Activated CD4-positive, alpha-beta T cell treated with anti-CD3 and anti-CD28 coated beads, Interleukin-2, amount 50 U/mL, for 48 hours (primary cell): ENCODE measurements at regions not wholly inside any gene's neighbourhood (a gene's known extent, or its start where the extent isn't known, plus 50 kb on each side); places are given as distances from the start of the nearest gene placed in this dataset.
"Not testable (repeated sequence)": the region's sequence is repeated elsewhere in the genome, so short reads cannot be mapped to it uniquely, and the experiment has no call there.

Experiments
- DNase-seq, 2 experiments: peaks; one replicate each; pipeline ENCODE4 v3.0.0-alpha.2; 2020

GRCh38 chr1:112105557-112105956, 116.1 kb upstream of the KCND3 start:
- DNase-seq = no peak

GRCh38 chr1:112110031-112110430, 120.6 kb upstream of the KCND3 start:
- no peak for DNase-seq

- no peak for DNase-seq
These were observed 122.3 kb upstream of the KCND3 start for GRCh38 chr1:112111734-112112133.

- DNase-seq = no peak
These were observed 125.1 kb upstream of the KCND3 start for GRCh38 chr1:112114540-112114939.

GRCh38 chr1:112126598-112126997, 137.1 kb upstream of the KCND3 start:
- DNase-seq = no peak

GRCh38 chr1:112127606-112128005, 138.1 kb upstream of the KCND3 start:
- DNase-seq = not testable (repeated sequence)

GRCh38 chr1:112133487-112133886, 144.0 kb upstream of the KCND3 start:
- DNase-seq = no peak

- DNase-seq = no peak
These were observed 151.3 kb upstream of the KCND3 start for GRCh38 chr1:112140743-112141142.

GRCh38 chr1:112141301-112141700, 151.8 kb upstream of the KCND3 start:
- no peak for DNase-seq

- DNase-seq = no peak
These were observed 152.5 kb upstream of the KCND3 start for GRCh38 chr1:112141923-112142322.

GRCh38 chr1:112143871-112144441, 154.5 kb upstream of the KCND3 start:
- no peak for DNase-seq

GRCh38 chr1:112144733-112145426, 155.4 kb upstream of the KCND3 start:
- DNase-seq = no peak

GRCh38 chr1:112146201-112146715, 156.8 kb upstream of the KCND3 start:
- no peak for DNase-seq

- DNase-seq = not testable (repeated sequence)
These were observed 170.7 kb upstream of the KCND3 start for GRCh38 chr1:112160214-112160613.

- no peak for DNase-seq
These were observed 175.9 kb upstream of the KCND3 start for GRCh38 chr1:112165375-112165774.

GRCh38 chr1:112169517-112169916, 180.0 kb upstream of the KCND3 start:
- DNase-seq = no peak

- DNase-seq = peak; percentile 5 to 10
These were observed 182.9 kb upstream of the KCND3 start for GRCh38 chr1:112172294-112172882.

- DNase-seq = no peak
These were observed 187.8 kb upstream of the KCND3 start for GRCh38 chr1:112177314-112177713.

GRCh38 chr1:112188611-112189010, 199.1 kb upstream of the KCND3 start:
- DNase-seq = no peak

- DNase-seq = no peak
These were observed 199.9 kb upstream of the CTTNBP2NL start for GRCh38 chr1:112196008-112196588.

GRCh38 chr1:112196731-112197130, 199.3 kb upstream of the CTTNBP2NL start:
- DNase-seq = no peak

- no peak for DNase-seq
These were observed 186.5 kb upstream of the CTTNBP2NL start for GRCh38 chr1:112209493-112209892.

- DNase-seq = no peak
These were observed 176.7 kb upstream of the CTTNBP2NL start for GRCh38 chr1:112219267-112219666.

GRCh38 chr1:112230232-112230631, 165.8 kb upstream of the CTTNBP2NL start:
- no peak for DNase-seq
